C4-2B (cell line): ENCODE measurements at regions not wholly inside any gene's neighbourhood (a gene's known extent, or its start where the extent isn't known, plus 50 kb on each side); places are given as distances from the start of the nearest gene placed in this dataset.

ENCODE experiments used
- H3K27ac ChIP-seq: fragments of 450-650 bp; 2 replicates; pipeline ENCODE4 v1.5.1; 2017
- CTCF ChIP-seq: fragments of 450-650 bp; conservative IDR thresholded peaks from 2 replicates; pipeline ENCODE4 v1.5.1; 2017; ENCODE audit warnings: mild to moderate bottlenecking
- ZFX ChIP-seq: fragments of 450-650 bp; IDR thresholded peaks from 2 replicates; pipeline ENCODE4 v1.6.1; 2017

DNA sequence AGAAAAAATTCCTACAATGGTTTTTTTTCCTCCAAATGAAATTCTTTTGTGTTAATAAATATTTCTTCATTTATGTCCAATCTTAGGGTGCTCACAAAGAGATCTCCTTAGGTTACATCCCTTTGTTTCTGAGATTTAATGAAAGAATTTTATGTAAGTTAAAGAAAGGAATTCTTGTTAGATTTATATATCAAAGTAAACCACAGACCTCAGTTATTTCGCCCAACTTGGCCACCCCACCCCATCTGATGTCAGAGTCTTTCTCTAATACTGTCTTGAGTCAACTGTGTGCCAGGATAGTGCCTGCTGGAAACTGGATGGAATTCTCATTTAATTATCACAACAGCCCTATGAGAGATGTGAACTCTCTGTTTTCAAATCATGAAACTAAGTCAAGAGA lies 259.9 kb downstream of the OPA1 start:
- TF ChIP-seq CTCF (no peak), ZFX (no peak)
- H3K27ac ChIP-seq: no peak overlapping the region; the same call in 1 of the 2 replicates

DNA sequence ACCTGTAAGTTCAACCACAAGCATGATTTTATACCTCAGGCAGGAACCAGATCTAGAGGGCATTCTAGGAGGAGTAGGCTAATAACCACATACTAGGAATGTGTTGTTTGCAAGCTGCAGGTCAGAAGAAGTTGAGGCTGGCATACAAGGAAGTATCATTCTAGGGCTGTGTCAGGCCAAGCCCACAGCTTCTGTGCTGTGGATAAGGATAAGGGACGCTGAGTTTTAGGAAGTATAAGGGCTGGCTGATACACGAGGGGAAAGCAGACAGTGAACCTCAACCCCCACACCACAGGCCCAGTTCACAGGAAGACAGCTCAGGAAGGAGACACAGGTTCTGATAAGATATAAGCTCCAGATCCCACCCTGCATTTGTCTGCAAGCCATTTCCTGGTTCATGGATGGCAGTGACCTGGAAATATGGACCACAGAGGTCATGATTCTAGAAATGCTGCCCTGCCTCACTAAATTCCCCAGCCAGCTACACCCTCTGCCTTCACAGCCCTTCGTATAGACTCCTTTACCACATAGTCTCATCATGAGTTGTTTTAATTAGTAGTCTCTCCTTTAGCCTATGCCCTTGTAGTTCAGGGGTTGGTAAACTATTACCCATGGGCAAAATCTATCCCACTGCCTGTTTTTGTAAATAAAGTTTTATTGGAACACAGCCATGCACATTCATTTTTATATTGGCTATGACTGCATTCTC lies 260.7 kb downstream of the OPA1 start:
- H3K27ac ChIP-seq: peak overlapping the region; percentile 12; the same call in 1 of the 2 replicates
- no peak for TF ChIP-seq CTCF

DNA sequence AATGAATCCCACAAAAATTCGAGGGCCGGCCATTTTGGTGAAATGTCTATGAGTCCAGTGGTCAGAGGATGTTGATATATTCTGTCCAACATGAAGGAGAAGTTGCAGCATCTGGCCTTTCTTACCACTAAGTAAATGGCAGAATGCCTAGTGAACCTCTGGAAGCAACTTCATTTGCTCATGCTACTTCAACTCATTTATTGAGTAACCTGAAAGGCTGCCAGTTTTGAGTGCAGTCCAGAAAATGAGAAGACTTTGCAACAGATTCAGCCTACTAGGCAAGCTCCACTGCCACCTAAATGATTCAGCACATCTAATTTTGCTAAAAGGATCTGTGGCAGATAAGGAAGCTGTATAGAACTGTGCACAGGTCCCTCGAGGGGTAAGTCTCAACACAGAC lies 265.0 kb downstream of the OPA1 start:
- no peak for TF ChIP-seq ZFX
- TF ChIP-seq CTCF: no peak
- no peak overlapping the region for H3K27ac ChIP-seq

GRCh38 chr3:193859195-193859594 lies 266.2 kb downstream of the OPA1 start:
- H3K27ac ChIP-seq: no peak overlapping the region
- TF ChIP-seq CTCF (no peak), ZFX (no peak)

GRCh38 chr3:193861012-193861411 lies 268.0 kb downstream of the OPA1 start:
- TF ChIP-seq ZFX (no peak), CTCF (no peak)

GRCh38 chr3:193862843-193863242 lies 269.8 kb downstream of the OPA1 start:
- TF ChIP-seq CTCF (no peak), ZFX (no peak)
- H3K27ac ChIP-seq: no peak overlapping the region

More at GRCh38 chr3:193861012-193861411, 268.0 kb downstream of the OPA1 start:
- H3K27ac ChIP-seq: no peak overlapping the region

DNA sequence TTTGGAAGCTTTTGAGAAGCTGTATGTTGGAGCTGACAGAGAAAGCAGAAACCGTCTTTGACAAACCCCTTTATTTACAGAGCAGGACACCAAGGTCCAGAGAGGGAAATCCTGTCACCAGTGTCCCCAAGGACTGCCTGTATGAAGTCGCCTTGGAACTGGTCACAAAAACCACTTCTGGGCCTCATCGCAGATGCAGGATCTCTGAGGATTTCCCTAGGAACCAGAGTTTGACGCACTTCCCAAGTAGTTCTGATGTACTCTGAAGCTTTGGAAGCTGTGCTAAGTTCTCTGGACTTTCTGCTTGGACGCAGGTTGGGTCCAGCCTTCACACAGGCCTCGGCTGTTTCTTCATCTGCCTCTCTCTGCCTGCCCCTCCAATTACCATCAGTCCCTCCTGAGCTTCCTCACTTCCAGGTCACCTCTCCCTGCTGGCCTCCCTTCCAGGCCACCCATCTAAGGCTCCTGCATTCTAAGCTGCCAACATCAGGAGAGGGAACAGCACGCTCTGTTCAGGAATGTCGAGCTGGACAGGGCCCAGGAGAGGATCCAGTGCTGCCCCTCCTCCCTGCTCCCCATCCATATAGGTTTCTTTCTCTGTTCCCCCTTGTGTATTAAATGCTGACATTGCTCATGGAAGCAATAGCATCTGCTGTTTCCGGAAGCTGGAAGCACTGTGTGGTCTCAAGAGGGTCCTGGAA lies 270.8 kb downstream of the OPA1 start:
- H3K27ac ChIP-seq: peak overlapping the region; percentile 6; the same call in 1 of the 2 replicates
- TF ChIP-seq CTCF: no peak
- no peak for TF ChIP-seq ZFX
